PFSK-1 (cell line): ENCODE measurements at regions not wholly inside any gene's neighbourhood (a gene's known extent, or its start where the extent isn't known, plus 50 kb on each side); places are given as distances from the start of the nearest gene placed in this dataset.

ENCODE experiments used
- FOXP2 ChIP-seq: optimal IDR thresholded peaks from 2 replicates; pipeline ENCODE3; 2011; ENCODE audit warnings: borderline replicate concordance, control low read depth, inconsistent platforms; ENCODE audit not compliant: insufficient read depth; ENCODE audit errors: extremely low read length, extremely low read depth
- POLR2AphosphoS5 ChIP-seq: IDR thresholded peaks from 2 replicates; pipeline ENCODE4 v1.6.1; 2012; ENCODE audit warnings: low read depth, mild to moderate bottlenecking, control low read depth, low read length, moderate library complexity
- TAF1 ChIP-seq: IDR thresholded peaks from 2 replicates; pipeline ENCODE4 v1.6.1; 2012; ENCODE audit warnings: low read length, control low read depth, borderline replicate concordance; ENCODE audit not compliant: insufficient read depth

GRCh38 chr5:91302305-91302704 is 80.8 kb downstream of the ARRDC3 start:
- TF ChIP-seq POLR2AphosphoS5 (no peak), TAF1 (no peak), FOXP2 (no peak)
